ENCODE measurements at regions not wholly inside any gene's neighbourhood (a gene's known extent, or its start where the extent isn't known, plus 50 kb on each side); places are given as distances from the start of the nearest gene placed in this dataset.

- no peaks in the 10 kb centered on the region for H3K36me3 ChIP-seq (ENCODE audit: control insufficient read depth, insufficient read depth, low read length)
- no peak overlapping the region for H3K27ac ChIP-seq (ENCODE audit: low read depth, low read length)
- H3K4me1 ChIP-seq (ENCODE audit: control insufficient read depth, insufficient read depth, low read length): peaks cover 18% of the 10 kb centered on the region
- H3K9me3 ChIP-seq (ENCODE audit: control insufficient read depth, insufficient read depth, low read length): no peaks in the 10 kb centered on the region
- no peak overlapping the region for H3K9ac ChIP-seq (ENCODE audit: low read depth, low read length)
- H3K4me3 ChIP-seq (ENCODE audit: low read depth, low read length): no peak overlapping the region
- no peaks in the 10 kb centered on the region for H3K27me3 ChIP-seq (ENCODE audit: control insufficient read depth, insufficient read depth, low read length)
Observed at GRCh38 chr6:40717411-40718057, 130.4 kb upstream of the LRFN2 start.

DNA sequence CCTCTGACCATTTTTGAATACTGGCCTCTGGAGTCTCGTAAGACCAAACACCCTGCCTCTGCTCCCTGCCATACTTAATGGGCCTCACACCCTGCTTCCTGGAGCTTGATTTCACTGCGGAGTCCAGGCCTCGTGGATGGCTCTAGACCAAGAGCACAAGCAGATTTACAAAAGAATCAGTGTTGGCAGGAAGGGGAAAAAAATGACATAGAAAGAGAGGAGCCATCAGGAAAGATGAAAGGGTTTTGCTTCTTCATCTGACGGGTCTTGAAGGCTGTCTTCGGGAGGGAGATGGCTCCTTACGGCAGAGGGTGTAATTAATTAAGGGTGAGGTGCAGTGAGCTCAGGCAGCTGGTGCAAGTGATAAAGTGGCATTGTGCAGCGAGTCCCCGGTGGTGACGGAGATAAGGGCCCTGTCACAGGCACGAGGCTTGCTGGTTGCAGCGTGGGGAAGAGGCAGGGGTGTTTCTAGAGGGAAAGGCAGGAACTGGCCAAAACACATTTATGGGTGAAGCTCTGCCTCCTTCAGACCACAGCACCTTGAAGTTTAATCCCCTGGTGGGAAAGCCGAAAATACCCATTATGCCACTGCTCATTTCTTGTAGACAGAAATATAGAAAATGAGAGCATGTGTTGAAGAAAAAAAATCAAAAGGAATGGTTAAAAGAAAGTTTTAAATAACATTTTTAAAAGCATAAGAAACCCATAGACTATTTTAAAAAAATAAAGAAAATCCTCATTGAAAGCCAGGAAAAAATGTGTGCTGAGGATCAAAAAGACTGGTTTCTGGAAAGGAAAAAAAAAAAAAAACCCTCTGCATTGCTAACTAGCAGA is 128.6 kb upstream of the LRFN2 start:
- Histone ChIP-seq H3K9me3 (ENCODE audit: control insufficient read depth, insufficient read depth, low read length) (no peaks in the 10 kb centered on the region), H3K27me3 (ENCODE audit: control insufficient read depth, insufficient read depth, low read length) (no peaks in the 10 kb centered on the region; the same call in 1 of the 2 replicates), H3K9ac (ENCODE audit: low read depth, low read length) (no peak overlapping the region), H3K4me3 (ENCODE audit: low read depth, low read length) (no peak overlapping the region), H3K4me1 (ENCODE audit: control insufficient read depth, insufficient read depth, low read length) (peaks cover 11% of the 10 kb centered on the region), H3K27ac (ENCODE audit: low read depth, low read length) (no peak overlapping the region), H3K36me3 (ENCODE audit: control insufficient read depth, insufficient read depth, low read length) (no peaks in the 10 kb centered on the region)

- Histone ChIP-seq H3K9me3 (ENCODE audit: control insufficient read depth, insufficient read depth, low read length) (no peaks in the 10 kb centered on the region), H3K4me3 (ENCODE audit: low read depth, low read length) (no peak overlapping the region), H3K9ac (ENCODE audit: low read depth, low read length) (no peak overlapping the region), H3K36me3 (ENCODE audit: control insufficient read depth, insufficient read depth, low read length) (no peaks in the 10 kb centered on the region), H3K4me1 (ENCODE audit: control insufficient read depth, insufficient read depth, low read length) (peaks cover 7% of the 10 kb centered on the region), H3K27me3 (ENCODE audit: control insufficient read depth, insufficient read depth, low read length) (no peaks in the 10 kb centered on the region; the same call in 1 of the 2 replicates), H3K27ac (ENCODE audit: low read depth, low read length) (no peak overlapping the region)
Observed at GRCh38 chr6:40714576-40715564, 127.7 kb upstream of the LRFN2 start.

DNA sequence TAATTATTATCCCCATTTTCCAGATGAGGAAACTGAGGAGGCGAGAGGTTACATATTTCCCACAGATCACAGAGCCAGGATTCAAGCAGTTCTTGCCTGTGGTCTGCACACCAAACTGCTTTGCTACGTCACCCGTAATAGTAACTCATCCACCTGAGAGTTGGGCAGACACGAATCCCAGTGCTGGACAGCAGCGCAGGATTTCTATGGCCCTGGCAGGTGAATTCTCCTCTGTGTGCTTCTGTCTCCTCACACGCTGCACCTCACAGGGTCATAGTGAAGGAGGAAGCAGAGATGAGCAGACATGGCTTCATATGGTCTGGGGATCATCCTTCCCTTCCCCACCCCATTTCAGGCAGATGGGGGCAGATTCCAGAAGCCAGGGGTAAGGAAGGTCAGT is 127.0 kb upstream of the LRFN2 start:
- Histone ChIP-seq H3K9me3 (ENCODE audit: control insufficient read depth, insufficient read depth, low read length) (no peaks in the 10 kb centered on the region), H3K4me1 (ENCODE audit: control insufficient read depth, insufficient read depth, low read length) (no peaks in the 10 kb centered on the region), H3K9ac (ENCODE audit: low read depth, low read length) (no peak overlapping the region), H3K27me3 (ENCODE audit: control insufficient read depth, insufficient read depth, low read length) (no peaks in the 10 kb centered on the region; the same call in 1 of the 2 replicates), H3K27ac (ENCODE audit: low read depth, low read length) (no peak overlapping the region), H3K4me3 (ENCODE audit: low read depth, low read length) (no peak overlapping the region), H3K36me3 (ENCODE audit: control insufficient read depth, insufficient read depth, low read length) (no peaks in the 10 kb centered on the region)

GRCh38 chr6:40713002-40713719 is 126.0 kb upstream of the LRFN2 start:
- Histone ChIP-seq H3K4me3 (ENCODE audit: low read depth, low read length) (no peak overlapping the region), H3K4me1 (ENCODE audit: control insufficient read depth, insufficient read depth, low read length) (no peaks in the 10 kb centered on the region), H3K27me3 (ENCODE audit: control insufficient read depth, insufficient read depth, low read length) (no peaks in the 10 kb centered on the region; the same call in 1 of the 2 replicates), H3K9ac (ENCODE audit: low read depth, low read length) (no peak overlapping the region), H3K27ac (ENCODE audit: low read depth, low read length) (no peak overlapping the region), H3K9me3 (ENCODE audit: control insufficient read depth, insufficient read depth, low read length) (no peaks in the 10 kb centered on the region), H3K36me3 (ENCODE audit: control insufficient read depth, insufficient read depth, low read length) (no peaks in the 10 kb centered on the region)

DNA sequence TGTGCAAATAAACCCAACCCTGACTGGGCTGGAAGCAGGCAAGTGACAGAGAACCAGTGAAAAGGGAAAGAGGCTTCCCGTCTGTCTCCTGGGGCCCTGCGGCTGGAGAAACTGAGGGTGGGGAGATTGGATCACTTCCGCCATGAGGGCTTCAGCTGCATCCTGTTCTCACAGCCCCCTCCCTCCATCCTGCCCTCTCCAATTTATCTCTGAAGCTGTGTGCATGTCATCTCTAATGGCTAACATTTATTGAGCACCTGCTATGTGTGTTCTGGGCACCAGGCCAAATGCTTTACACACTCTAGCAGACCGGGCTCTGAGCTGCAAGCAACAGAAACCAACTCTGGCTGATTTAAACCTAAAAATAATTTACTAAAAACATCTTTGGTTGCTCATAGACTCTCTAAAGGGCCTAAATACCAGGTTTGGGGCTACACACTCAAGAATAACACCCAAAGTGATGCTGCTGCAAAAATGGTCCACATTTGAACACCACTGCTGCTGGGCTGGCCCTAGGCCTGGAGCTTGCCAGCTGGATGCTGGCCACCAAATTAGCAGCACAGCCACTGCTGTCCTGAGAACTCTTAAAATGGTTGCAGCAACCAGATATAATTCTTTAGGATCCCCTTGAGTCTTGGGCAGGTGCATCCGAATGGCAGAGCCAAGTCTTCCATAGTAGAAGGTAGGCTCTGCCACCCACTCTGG is 123.6 kb upstream of the LRFN2 start:
- Histone ChIP-seq H3K27me3 (ENCODE audit: control insufficient read depth, insufficient read depth, low read length) (no peaks in the 10 kb centered on the region; the same call in 1 of the 2 replicates), H3K9ac (ENCODE audit: low read depth, low read length) (no peak overlapping the region), H3K9me3 (ENCODE audit: control insufficient read depth, insufficient read depth, low read length) (no peaks in the 10 kb centered on the region), H3K27ac (ENCODE audit: low read depth, low read length) (no peak overlapping the region), H3K36me3 (ENCODE audit: control insufficient read depth, insufficient read depth, low read length) (no peaks in the 10 kb centered on the region), H3K4me1 (ENCODE audit: control insufficient read depth, insufficient read depth, low read length) (peaks cover 5% of the 10 kb centered on the region; the same call in 1 of the 2 replicates), H3K4me3 (ENCODE audit: low read depth, low read length) (no peak overlapping the region)

DNA sequence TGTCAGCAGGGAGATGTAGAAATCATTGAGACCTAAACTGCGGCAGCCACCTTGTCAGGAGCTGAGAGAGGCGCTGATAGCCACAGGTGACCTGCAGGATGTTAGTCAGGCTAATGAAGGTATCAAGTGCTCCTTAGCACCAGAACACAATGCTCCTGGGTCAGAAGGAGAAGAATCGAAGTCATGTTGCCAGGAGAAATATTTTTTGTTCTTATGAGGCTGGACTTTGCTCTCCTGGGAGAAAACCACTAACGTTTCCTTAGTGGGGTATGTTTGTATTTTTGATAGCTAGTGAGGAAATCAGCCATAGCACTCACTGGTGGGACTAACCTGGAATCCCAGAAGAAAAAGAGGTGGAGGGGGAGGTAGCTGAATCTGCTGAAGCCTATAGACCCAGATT is 120.9 kb upstream of the LRFN2 start:
- Histone ChIP-seq H3K27ac (ENCODE audit: low read depth, low read length) (no peak overlapping the region), H3K9ac (ENCODE audit: low read depth, low read length) (no peak overlapping the region), H3K4me3 (ENCODE audit: low read depth, low read length) (no peak overlapping the region), H3K4me1 (ENCODE audit: control insufficient read depth, insufficient read depth, low read length) (peaks cover 12% of the 10 kb centered on the region; the same call in 1 of the 2 replicates), H3K27me3 (ENCODE audit: control insufficient read depth, insufficient read depth, low read length) (no peaks in the 10 kb centered on the region; the same call in 1 of the 2 replicates), H3K9me3 (ENCODE audit: control insufficient read depth, insufficient read depth, low read length) (no peaks in the 10 kb centered on the region), H3K36me3 (ENCODE audit: control insufficient read depth, insufficient read depth, low read length) (no peaks in the 10 kb centered on the region)

- Histone ChIP-seq H3K27ac (ENCODE audit: low read depth, low read length) (no peak overlapping the region), H3K4me1 (ENCODE audit: control insufficient read depth, insufficient read depth, low read length) (peaks cover 12% of the 10 kb centered on the region; the same call in 1 of the 2 replicates)
Observed at GRCh38 chr6:40706178-40706577, 119.0 kb upstream of the LRFN2 start.

GRCh38 chr6:40705354-40705753 is 118.2 kb upstream of the LRFN2 start:
- Histone ChIP-seq H3K9me3 (ENCODE audit: control insufficient read depth, insufficient read depth, low read length) (no peaks in the 10 kb centered on the region), H3K9ac (ENCODE audit: low read depth, low read length) (no peak overlapping the region), H3K36me3 (ENCODE audit: control insufficient read depth, insufficient read depth, low read length) (no peaks in the 10 kb centered on the region), H3K4me3 (ENCODE audit: low read depth, low read length) (no peak overlapping the region), H3K4me1 (ENCODE audit: control insufficient read depth, insufficient read depth, low read length) (peaks cover 12% of the 10 kb centered on the region; the same call in 1 of the 2 replicates), H3K27ac (ENCODE audit: low read depth, low read length) (no peak overlapping the region), H3K27me3 (ENCODE audit: control insufficient read depth, insufficient read depth, low read length) (no peaks in the 10 kb centered on the region)

More at GRCh38 chr6:40706178-40706577, 119.0 kb upstream of the LRFN2 start:
- H3K9ac ChIP-seq (ENCODE audit: low read depth, low read length): no peak overlapping the region
- H3K27me3 ChIP-seq (ENCODE audit: control insufficient read depth, insufficient read depth, low read length): no peaks in the 10 kb centered on the region
- H3K36me3 ChIP-seq (ENCODE audit: control insufficient read depth, insufficient read depth, low read length): no peaks in the 10 kb centered on the region
- no peak overlapping the region for H3K4me3 ChIP-seq (ENCODE audit: low read depth, low read length)
- H3K9me3 ChIP-seq (ENCODE audit: control insufficient read depth, insufficient read depth, low read length): no peaks in the 10 kb centered on the region
